ENCODE measurements at regions not wholly inside any gene's neighbourhood (a gene's known extent, or its start where the extent isn't known, plus 50 kb on each side); places are given as distances from the start of the nearest gene placed in this dataset.

- no peak for DNase-seq (ENCODE audit: low spot score)
These were observed 203.3 kb downstream of the COG6 start for GRCh38 chr13:39858794-39859193.

- DNase-seq (ENCODE audit: low spot score), result no peak
These were observed 204.4 kb downstream of the COG6 start for GRCh38 chr13:39859898-39860297.

- no peak for DNase-seq (ENCODE audit: low spot score)
These were observed 207.4 kb downstream of the COG6 start for GRCh38 chr13:39862900-39863299.

- no peak for DNase-seq (ENCODE audit: low spot score)
These were observed 208.8 kb downstream of the COG6 start for GRCh38 chr13:39864221-39864620.

- no peak for DNase-seq (ENCODE audit: low spot score)
These were observed 211.3 kb downstream of the COG6 start for GRCh38 chr13:39866722-39867121.

GRCh38 chr13:39867807-39868206, 212.3 kb downstream of the COG6 start:
- DNase-seq (ENCODE audit: low spot score), result no peak

- DNase-seq (ENCODE audit: low spot score), result no peak
These were observed 214.8 kb downstream of the COG6 start for GRCh38 chr13:39870197-39870747.

- no peak for DNase-seq (ENCODE audit: low spot score)
These were observed 219.0 kb downstream of the COG6 start for GRCh38 chr13:39874331-39875053.

GRCh38 chr13:39875111-39875987, 219.9 kb downstream of the COG6 start:
- no peak for DNase-seq (ENCODE audit: low spot score)

GRCh38 chr13:39876258-39876657, 220.8 kb downstream of the COG6 start:
- DNase-seq (ENCODE audit: low spot score), result no peak

GRCh38 chr13:39877134-39877533, 221.7 kb downstream of the COG6 start:
- DNase-seq (ENCODE audit: low spot score), result no peak

- DNase-seq (ENCODE audit: low spot score), result no peak
These were observed 224.0 kb downstream of the COG6 start for GRCh38 chr13:39879286-39880035.

- DNase-seq (ENCODE audit: low spot score), result no peak
These were observed 225.9 kb downstream of the COG6 start for GRCh38 chr13:39881383-39881782.

GRCh38 chr13:39881887-39882286, 226.4 kb downstream of the COG6 start:
- DNase-seq (ENCODE audit: low spot score), result no peak

GRCh38 chr13:39884166-39884565, 228.7 kb downstream of the COG6 start:
- DNase-seq (ENCODE audit: low spot score), result no peak

GRCh38 chr13:39886336-39886735, 230.9 kb downstream of the COG6 start:
- DNase-seq (ENCODE audit: low spot score), result no peak

GRCh38 chr13:39887387-39887786, 231.9 kb downstream of the COG6 start:
- DNase-seq (ENCODE audit: low spot score), result no peak

- no peak for DNase-seq (ENCODE audit: low spot score)
These were observed 233.7 kb downstream of the COG6 start for GRCh38 chr13:39888865-39889810.

- DNase-seq (ENCODE audit: low spot score), result no peak
These were observed 235.1 kb downstream of the COG6 start for GRCh38 chr13:39890537-39890936.
